ENCODE measurements at regions not wholly inside any gene's neighbourhood (a gene's known extent, or its start where the extent isn't known, plus 50 kb on each side); places are given as distances from the start of the nearest gene placed in this dataset.
"Not testable (repeated sequence)": the region's sequence is repeated elsewhere in the genome, so short reads cannot be mapped to it uniquely, and the experiment has no call there.

- WGBS, 2 donors = 67 to 74% methylated on average over 13 of the region's 13 CpGs
- Histone ChIP-seq H3K4me1 (peaks cover 11 to 26% (median 21%) of the 10 kb centered on the region in 3 donors), H3K27me3 (no peaks in the 10 kb centered on the region), H3K36me3 (no peaks in the 10 kb centered on the region), H3K4me3 (no peak overlapping the region), H3K9me3 (no peaks in the 10 kb centered on the region), H3K27ac (peak overlapping the region in 2 of 4 donors; percentile 22 to 53)
- no peak for FAIRE-seq
- intact Hi-C loops (cut with DNase I) = no loop called here
- peak in 3 of 4 donors; percentile 32 to 42 (median 37) for ATAC-seq
- DNase-seq = no peak
- TF ChIP-seq, protein P1, sequence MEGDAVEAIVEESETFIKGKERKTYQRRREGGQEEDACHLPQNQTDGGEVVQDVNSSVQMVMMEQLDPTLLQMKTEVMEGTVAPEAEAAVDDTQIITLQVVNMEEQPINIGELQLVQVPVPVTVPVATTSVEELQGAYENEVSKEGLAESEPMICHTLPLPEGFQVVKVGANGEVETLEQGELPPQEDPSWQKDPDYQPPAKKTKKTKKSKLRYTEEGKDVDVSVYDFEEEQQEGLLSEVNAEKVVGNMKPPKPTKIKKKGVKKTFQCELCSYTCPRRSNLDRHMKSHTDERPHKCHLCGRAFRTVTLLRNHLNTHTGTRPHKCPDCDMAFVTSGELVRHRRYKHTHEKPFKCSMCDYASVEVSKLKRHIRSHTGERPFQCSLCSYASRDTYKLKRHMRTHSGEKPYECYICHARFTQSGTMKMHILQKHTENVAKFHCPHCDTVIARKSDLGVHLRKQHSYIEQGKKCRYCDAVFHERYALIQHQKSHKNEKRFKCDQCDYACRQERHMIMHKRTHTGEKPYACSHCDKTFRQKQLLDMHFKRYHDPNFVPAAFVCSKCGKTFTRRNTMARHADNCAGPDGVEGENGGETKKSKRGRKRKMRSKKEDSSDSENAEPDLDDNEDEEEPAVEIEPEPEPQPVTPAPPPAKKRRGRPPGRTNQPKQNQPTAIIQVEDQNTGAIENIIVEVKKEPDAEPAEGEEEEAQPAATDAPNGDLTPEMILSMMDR (IDR thresholded peaks at IDR 0.05) = no peak
These were observed 184.9 kb downstream of the FAM43A start for GRCh38 chr3:194870394-194871110.

- FAIRE-seq = no peak
- H3K4me3 ChIP-seq = peak overlapping the region in 1 of 4 donors; percentile 17
- TF ChIP-seq, protein P1 (IDR thresholded peaks at IDR 0.05) = no peak
- no peaks in the 10 kb centered on the region for H3K36me3 ChIP-seq
- H3K4me1 ChIP-seq = peaks cover 11 to 26% (median 21%) of the 10 kb centered on the region in 3 donors
- peak; percentile 59 to 75 (median 72) for DNase-seq
- no peaks in the 10 kb centered on the region for H3K27me3 ChIP-seq
- no peaks in the 10 kb centered on the region for H3K9me3 ChIP-seq
- WGBS, 2 donors = 11 to 14% methylated on average over 13 of the region's 13 CpGs
- intact Hi-C loops (cut with DNase I) = no loop called here
- peak; percentile 80 to 88 (median 84) for ATAC-seq
- H3K27ac ChIP-seq = peak overlapping the region; percentile 2 to 53 (median 14)
These were observed 185.6 kb downstream of the FAM43A start for GRCh38 chr3:194871143-194871863.

GRCh38 chr3:194871864-194872668 is 186.4 kb downstream of the FAM43A start:
- WGBS, 2 donors = 58 to 64% methylated on average over 14 of the region's 14 CpGs
- no peaks in the 10 kb centered on the region for H3K9me3 ChIP-seq
- intact Hi-C loops (cut with DNase I) = no loop called here
- no peak for FAIRE-seq
- peak overlapping the region in 1 of 4 donors; percentile 17 for H3K4me3 ChIP-seq
- peaks cover 11 to 23% (median 21%) of the 10 kb centered on the region in 3 donors for H3K4me1 ChIP-seq
- no peak for DNase-seq
- H3K27me3 ChIP-seq = no peaks in the 10 kb centered on the region
- TF ChIP-seq, protein P1 (IDR thresholded peaks at IDR 0.05) = no peak
- H3K36me3 ChIP-seq = no peaks in the 10 kb centered on the region
- peak overlapping the region; percentile 2 to 53 (median 14) for H3K27ac ChIP-seq
- ATAC-seq = peak; percentile 16 to 45 (median 43)

DNA sequence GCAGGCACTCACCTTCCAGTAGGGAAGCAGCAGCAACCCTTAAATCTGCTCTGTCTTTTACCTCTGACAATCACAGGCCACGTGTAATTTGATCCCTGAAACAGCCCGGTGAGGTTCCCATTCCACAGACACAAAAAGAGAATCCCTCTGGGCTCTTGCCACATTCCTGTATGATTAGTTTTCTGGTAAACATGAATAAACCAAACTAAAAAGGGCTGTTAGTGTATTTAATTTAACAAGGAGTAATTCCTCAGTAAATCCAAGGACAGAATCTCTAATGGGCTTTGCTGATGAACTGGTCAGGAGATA is 186.9 kb downstream of the FAM43A start:
- peaks cover 11 to 20% (median 19%) of the 10 kb centered on the region in 3 donors for H3K4me1 ChIP-seq
- H3K9me3 ChIP-seq = no peaks in the 10 kb centered on the region
- intact Hi-C loops (cut with DNase I) = no loop called here
- 35 to 38% methylated on average over 2 of the region's 2 CpGs for WGBS, 2 donors
- no peak overlapping the region for H3K27ac ChIP-seq
- TF ChIP-seq, protein P1 (IDR thresholded peaks at IDR 0.05) = no peak
- ATAC-seq (no peak), FAIRE-seq (no peak), DNase-seq (no peak)
- H3K4me3 ChIP-seq = no peak overlapping the region
- no peaks in the 10 kb centered on the region for H3K27me3 ChIP-seq
- no peaks in the 10 kb centered on the region for H3K36me3 ChIP-seq

GRCh38 chr3:194873474-194873873 is 187.8 kb downstream of the FAM43A start:
- DNase-seq; intact Hi-C loops (cut with DNase I); FAIRE-seq; H3K27me3 ChIP-seq; H3K36me3 ChIP-seq; H3K27ac ChIP-seq; H3K4me3 ChIP-seq; ATAC-seq; H3K9me3 ChIP-seq: not testable (repeated sequence)
- H3K4me1 ChIP-seq = peaks cover 11 to 17% (median 16%) of the 10 kb centered on the region in 3 donors
- 81 to 93% methylated on average over 10 of the region's 10 CpGs for WGBS, 2 donors
